Liver (tissue), 8 donors: ENCODE measurements at regions not wholly inside any gene's neighbourhood (a gene's known extent, or its start where the extent isn't known, plus 50 kb on each side); places are given as distances from the start of the nearest gene placed in this dataset.

Experiments used
- DNase-seq: peaks from one replicate; pipeline ENCODE4 v3.0.0-alpha.2; 2017; ENCODE audit warnings: low spot score
- H3K27ac ChIP-seq, 2 donors: one replicate each; pipeline ENCODE4 v1.7.0; 2013; ENCODE audit warnings: inconsistent platforms in 2 of 2, low read length in 2 of 2, control low read depth in 1 of 2, low read depth in 1 of 2, mild to moderate bottlenecking in 1 of 2
- H3K27me3 ChIP-seq, 4 donors: one replicate each; pipeline versions ENCODE4 v1.6.1 to v1.7.0; 2013; ENCODE audit warnings: low read length in 3 of 4, inconsistent platforms in 1 of 4, mild to moderate bottlenecking in 1 of 4, moderate library complexity in 1 of 4; ENCODE audit not compliant: control insufficient read depth in 4 of 4, insufficient read depth in 4 of 4
- H3K36me3 ChIP-seq, 4 donors: one replicate each; pipeline versions ENCODE4 v1.6.1 to v1.7.0; 2013; ENCODE audit warnings: low read length in 3 of 4, mild to moderate bottlenecking in 3 of 4, low read depth in 1 of 4, moderate library complexity in 1 of 4; ENCODE audit not compliant: control insufficient read depth in 4 of 4, insufficient read depth in 3 of 4
- H3K4me1 ChIP-seq, 4 donors: one replicate each; pipeline versions ENCODE4 v1.6.1 to v1.7.0; 2013; ENCODE audit warnings: low read length in 3 of 4, mild to moderate bottlenecking in 3 of 4, moderate library complexity in 1 of 4; ENCODE audit not compliant: control insufficient read depth in 4 of 4, insufficient read depth in 4 of 4
- H3K4me3 ChIP-seq, 3 donors: one replicate each; pipeline versions ENCODE4 v1.6.1 to v1.7.0; 2013; ENCODE audit warnings: low read length in 3 of 3, control low read depth in 1 of 3, low read depth in 1 of 3, mild to moderate bottlenecking in 1 of 3
- H3K9ac ChIP-seq, 2 donors: one replicate each; pipeline ENCODE4 v1.7.0; 2013; ENCODE audit warnings: low read length in 2 of 2, mild to moderate bottlenecking in 2 of 2, moderate library complexity in 2 of 2, control low read depth in 1 of 2, low read depth in 1 of 2
- H3K9me3 ChIP-seq, 4 donors: one replicate each; pipeline versions ENCODE4 v1.6.1 to v1.7.0; 2013; ENCODE audit warnings: low read length in 3 of 4; ENCODE audit not compliant: control insufficient read depth in 4 of 4
- EGR1 ChIP-seq, 2 donors: IDR thresholded peaks; 2 replicates each; pipeline ENCODE4 v1.6.1; 2016 to 2018; ENCODE audit warnings: antibody characterized with exemption in 2 of 2, low read depth in 2 of 2
- FOXA1 ChIP-seq: IDR thresholded peaks from 2 replicates; pipeline ENCODE4 v1.6.1; 2016; ENCODE audit warnings: antibody characterized with exemption
- FOXA2 ChIP-seq: IDR thresholded peaks from 2 replicates; pipeline ENCODE4 v1.6.1; 2016; ENCODE audit warnings: antibody characterized with exemption
- GABPA ChIP-seq, 2 donors: IDR thresholded peaks in 1 of 2; conservative IDR thresholded peaks in 1 of 2; 2 replicates each; pipeline ENCODE4 v1.6.1; 2016; ENCODE audit warnings: antibody characterized with exemption in 2 of 2, mild to moderate bottlenecking in 1 of 2, moderate library complexity in 1 of 2
- HNF4A ChIP-seq, 2 donors: conservative IDR thresholded peaks; 2 replicates each; pipeline ENCODE4 v1.6.1; 2016; ENCODE audit warnings: antibody characterized with exemption in 2 of 2, mild to moderate bottlenecking in 2 of 2
- HNF4G ChIP-seq: IDR thresholded peaks from 2 replicates; pipeline ENCODE4 v1.6.1; 2016; ENCODE audit warnings: antibody characterized with exemption
- JUND ChIP-seq, 2 donors: IDR thresholded peaks; 2 replicates each; pipeline ENCODE4 v1.6.1; 2016; ENCODE audit warnings: antibody characterized with exemption in 2 of 2
- NR2F2 ChIP-seq: IDR thresholded peaks from 2 replicates; pipeline ENCODE4 v1.6.1; 2016; ENCODE audit warnings: antibody characterized with exemption
- RAD21 ChIP-seq, 2 donors: IDR thresholded peaks; 2 replicates each; pipeline ENCODE4 v1.6.1; 2016; ENCODE audit warnings: antibody characterized with exemption in 2 of 2, mild to moderate bottlenecking in 2 of 2
- RXRA ChIP-seq, 2 donors: IDR thresholded peaks; 2 replicates each; pipeline ENCODE4 v1.6.1; 2017 to 2018; ENCODE audit warnings: antibody characterized with exemption in 2 of 2, mild to moderate bottlenecking in 1 of 2
- SP1 ChIP-seq: IDR thresholded peaks from 2 replicates; pipeline ENCODE4 v1.6.1; 2018; ENCODE audit warnings: antibody characterized with exemption, mild to moderate bottlenecking
- TAF1 ChIP-seq: conservative IDR thresholded peaks from 2 replicates; pipeline ENCODE4 v1.6.1; 2016; ENCODE audit warnings: antibody characterized with exemption, mild to moderate bottlenecking
- YY1 ChIP-seq: IDR thresholded peaks from 2 replicates; pipeline ENCODE4 v1.6.1; 2016; ENCODE audit warnings: antibody characterized with exemption, mild to moderate bottlenecking
- WGBS: extraction: QIAGEN DNeasy Blood & Tissue Kit; methylation state at CpG from one replicate; pipeline ENCODE4 v1.1.7; 2013; 5-methylcytosine and 5-hydroxymethylcytosine counted together
- TF ChIP-seq, protein P1 (sequence below): fragments of 150-350 bp; IDR thresholded peaks from 2 replicates; pipeline ENCODE4 v1.5.1; 2017; ENCODE audit warnings: improper control_type of control experiment, low read depth, low read length; ENCODE audit not compliant: missing input control
- TF ChIP-seq, protein P2 (sequence below): IDR thresholded peaks from 2 replicates; pipeline ENCODE4 v1.6.1; 2016; ENCODE audit warnings: antibody characterized with exemption
- TF ChIP-seq, protein P3 (sequence below): IDR thresholded peaks from 2 replicates; pipeline ENCODE4 v1.6.1; 2016; ENCODE audit warnings: antibody characterized with exemption
- TF ChIP-seq, protein P4 (sequence below): IDR thresholded peaks from 2 replicates; pipeline ENCODE4 v1.6.1; 2016; ENCODE audit warnings: antibody characterized with exemption, mild to moderate bottlenecking
- donor health status: healthy.
- donor health status: healthy.
- donor health status: healthy.
- donor health status: healthy.
- donor health status: healthy.

DNA sequence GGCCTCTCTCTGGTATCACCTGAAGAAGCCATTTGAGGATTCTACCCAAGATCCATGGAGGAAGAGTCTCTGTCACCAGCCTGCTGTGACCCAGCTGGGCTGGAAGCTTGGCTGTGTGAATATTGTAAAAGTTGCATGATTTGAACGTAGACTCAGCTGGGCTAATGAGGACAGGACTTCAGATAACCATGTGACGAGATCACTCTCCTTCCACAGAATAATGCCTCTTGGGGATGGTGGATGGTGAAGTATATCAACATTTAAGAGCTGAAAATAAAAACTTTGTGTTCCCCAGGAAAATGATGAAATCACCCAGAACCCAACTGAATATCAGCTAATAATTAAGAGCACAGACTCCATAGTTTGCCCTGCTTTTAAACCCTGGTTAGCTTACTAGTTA lies 427.9 kb downstream of the CD83 start (continued):
- TF ChIP-seq YY1 (no peak), HNF4G (no peak), RXRA (IDR thresholded peaks at IDR 0.05) (no peak), FOXA2 (no peak), JUND (IDR thresholded peaks at IDR 0.05) (no peak), GABPA (IDR thresholded peaks at IDR 0.05 in 1 of 2, conservative IDR thresholded peaks at IDR 0.05 in 1 of 2) (no peak)
- TF ChIP-seq, protein P1, sequence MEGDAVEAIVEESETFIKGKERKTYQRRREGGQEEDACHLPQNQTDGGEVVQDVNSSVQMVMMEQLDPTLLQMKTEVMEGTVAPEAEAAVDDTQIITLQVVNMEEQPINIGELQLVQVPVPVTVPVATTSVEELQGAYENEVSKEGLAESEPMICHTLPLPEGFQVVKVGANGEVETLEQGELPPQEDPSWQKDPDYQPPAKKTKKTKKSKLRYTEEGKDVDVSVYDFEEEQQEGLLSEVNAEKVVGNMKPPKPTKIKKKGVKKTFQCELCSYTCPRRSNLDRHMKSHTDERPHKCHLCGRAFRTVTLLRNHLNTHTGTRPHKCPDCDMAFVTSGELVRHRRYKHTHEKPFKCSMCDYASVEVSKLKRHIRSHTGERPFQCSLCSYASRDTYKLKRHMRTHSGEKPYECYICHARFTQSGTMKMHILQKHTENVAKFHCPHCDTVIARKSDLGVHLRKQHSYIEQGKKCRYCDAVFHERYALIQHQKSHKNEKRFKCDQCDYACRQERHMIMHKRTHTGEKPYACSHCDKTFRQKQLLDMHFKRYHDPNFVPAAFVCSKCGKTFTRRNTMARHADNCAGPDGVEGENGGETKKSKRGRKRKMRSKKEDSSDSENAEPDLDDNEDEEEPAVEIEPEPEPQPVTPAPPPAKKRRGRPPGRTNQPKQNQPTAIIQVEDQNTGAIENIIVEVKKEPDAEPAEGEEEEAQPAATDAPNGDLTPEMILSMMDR, result no peak

DNA sequence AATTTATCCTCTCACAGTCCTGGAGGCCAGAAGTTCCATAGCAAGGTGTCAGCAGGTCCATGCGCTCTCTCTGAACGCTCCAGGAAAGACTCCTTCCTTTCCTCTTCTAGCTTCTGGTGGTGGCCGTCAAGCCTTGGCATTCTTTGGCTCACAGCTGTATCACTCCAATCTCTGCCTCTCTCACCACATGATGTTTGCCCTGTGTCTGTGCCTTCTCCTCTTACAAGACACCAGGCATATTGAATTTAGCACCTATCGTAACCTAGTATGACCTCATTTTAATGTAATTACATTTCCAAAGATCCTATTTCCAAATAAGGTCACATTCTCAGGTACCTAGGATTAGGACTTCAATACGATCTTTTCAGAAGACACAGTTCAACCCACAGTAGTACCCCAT lies 428.5 kb downstream of the CD83 start:
- no peak overlapping the region for H3K4me3 ChIP-seq
- H3K27me3 ChIP-seq, result no peaks in the 10 kb centered on the region
- H3K4me1 ChIP-seq, result no peaks in the 10 kb centered on the region
- DNase-seq, result no peak
- no peaks in the 10 kb centered on the region for H3K36me3 ChIP-seq
- H3K9ac ChIP-seq, result no peak overlapping the region
- no peak for TF ChIP-seq FOXA2
- TF ChIP-seq RAD21 (IDR thresholded peaks at IDR 0.05), result no peak
- TF ChIP-seq TAF1, result no peak
- TF ChIP-seq, protein P2, sequence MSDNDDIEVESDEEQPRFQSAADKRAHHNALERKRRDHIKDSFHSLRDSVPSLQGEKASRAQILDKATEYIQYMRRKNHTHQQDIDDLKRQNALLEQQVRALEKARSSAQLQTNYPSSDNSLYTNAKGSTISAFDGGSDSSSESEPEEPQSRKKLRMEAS, result no peak
- TF ChIP-seq, protein P3, sequence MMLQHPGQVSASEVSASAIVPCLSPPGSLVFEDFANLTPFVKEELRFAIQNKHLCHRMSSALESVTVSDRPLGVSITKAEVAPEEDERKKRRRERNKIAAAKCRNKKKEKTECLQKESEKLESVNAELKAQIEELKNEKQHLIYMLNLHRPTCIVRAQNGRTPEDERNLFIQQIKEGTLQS, result no peak
- no peak for TF ChIP-seq NR2F2
- no peak for TF ChIP-seq HNF4A (conservative IDR thresholded peaks at IDR 0.05)
- TF ChIP-seq YY1, result no peak
- TF ChIP-seq GABPA (IDR thresholded peaks at IDR 0.05 in 1 of 2, conservative IDR thresholded peaks at IDR 0.05 in 1 of 2), result no peak
- TF ChIP-seq, protein P1, result no peak
- no peak for TF ChIP-seq SP1
- no peak for TF ChIP-seq FOXA1
- TF ChIP-seq HNF4G, result no peak
- no peak for TF ChIP-seq EGR1 (IDR thresholded peaks at IDR 0.05; ENCODE audit: low read depth in 2 of 2)
- H3K9me3 ChIP-seq, result no peaks in the 10 kb centered on the region
- no peak overlapping the region for H3K27ac ChIP-seq
- WGBS, result 96% methylated on average over 5 of the region's 5 CpGs

DNA sequence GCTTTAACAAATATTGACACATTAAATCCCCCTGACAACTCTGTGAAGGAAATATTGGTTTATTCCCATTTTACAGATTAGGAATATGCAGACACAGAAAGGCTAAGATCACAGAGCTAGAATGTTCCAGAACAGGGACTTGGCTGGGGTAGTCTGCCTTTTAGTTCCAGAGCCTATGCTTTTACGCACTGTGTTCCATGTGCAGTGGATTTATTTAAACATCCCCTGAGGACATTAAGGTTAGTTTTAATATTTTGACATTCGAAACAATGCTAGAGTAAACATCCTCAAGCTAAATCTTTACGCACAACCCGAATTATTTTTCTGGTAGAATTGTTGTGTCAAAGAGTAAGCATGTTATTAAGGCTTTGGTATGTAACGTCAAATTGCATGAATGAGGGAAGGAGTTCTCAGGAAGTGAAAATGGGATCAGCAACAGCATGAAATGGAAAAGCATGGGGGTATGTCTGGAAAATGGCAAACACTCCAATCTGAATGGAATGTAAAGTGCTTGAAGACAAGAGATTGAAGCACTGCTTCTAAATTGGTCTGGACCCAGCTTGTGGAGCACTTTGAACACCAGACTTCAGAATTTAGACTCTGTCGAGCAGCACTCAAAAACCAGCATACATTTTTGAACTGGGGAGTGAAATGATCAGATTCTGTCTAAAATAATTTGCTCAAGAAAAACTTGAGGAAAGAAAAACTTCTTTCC lies 429.9 kb downstream of the CD83 start:
- H3K4me3 ChIP-seq, result no peak overlapping the region
- H3K4me1 ChIP-seq, result no peaks in the 10 kb centered on the region
- no peak for TF ChIP-seq FOXA1
- TF ChIP-seq, protein P4, sequence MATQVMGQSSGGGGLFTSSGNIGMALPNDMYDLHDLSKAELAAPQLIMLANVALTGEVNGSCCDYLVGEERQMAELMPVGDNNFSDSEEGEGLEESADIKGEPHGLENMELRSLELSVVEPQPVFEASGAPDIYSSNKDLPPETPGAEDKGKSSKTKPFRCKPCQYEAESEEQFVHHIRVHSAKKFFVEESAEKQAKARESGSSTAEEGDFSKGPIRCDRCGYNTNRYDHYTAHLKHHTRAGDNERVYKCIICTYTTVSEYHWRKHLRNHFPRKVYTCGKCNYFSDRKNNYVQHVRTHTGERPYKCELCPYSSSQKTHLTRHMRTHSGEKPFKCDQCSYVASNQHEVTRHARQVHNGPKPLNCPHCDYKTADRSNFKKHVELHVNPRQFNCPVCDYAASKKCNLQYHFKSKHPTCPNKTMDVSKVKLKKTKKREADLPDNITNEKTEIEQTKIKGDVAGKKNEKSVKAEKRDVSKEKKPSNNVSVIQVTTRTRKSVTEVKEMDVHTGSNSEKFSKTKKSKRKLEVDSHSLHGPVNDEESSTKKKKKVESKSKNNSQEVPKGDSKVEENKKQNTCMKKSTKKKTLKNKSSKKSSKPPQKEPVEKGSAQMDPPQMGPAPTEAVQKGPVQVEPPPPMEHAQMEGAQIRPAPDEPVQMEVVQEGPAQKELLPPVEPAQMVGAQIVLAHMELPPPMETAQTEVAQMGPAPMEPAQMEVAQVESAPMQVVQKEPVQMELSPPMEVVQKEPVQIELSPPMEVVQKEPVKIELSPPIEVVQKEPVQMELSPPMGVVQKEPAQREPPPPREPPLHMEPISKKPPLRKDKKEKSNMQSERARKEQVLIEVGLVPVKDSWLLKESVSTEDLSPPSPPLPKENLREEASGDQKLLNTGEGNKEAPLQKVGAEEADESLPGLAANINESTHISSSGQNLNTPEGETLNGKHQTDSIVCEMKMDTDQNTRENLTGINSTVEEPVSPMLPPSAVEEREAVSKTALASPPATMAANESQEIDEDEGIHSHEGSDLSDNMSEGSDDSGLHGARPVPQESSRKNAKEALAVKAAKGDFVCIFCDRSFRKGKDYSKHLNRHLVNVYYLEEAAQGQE, result no peak
- H3K27me3 ChIP-seq, result no peaks in the 10 kb centered on the region
- H3K36me3 ChIP-seq, result no peaks in the 10 kb centered on the region
- H3K9me3 ChIP-seq, result no peaks in the 10 kb centered on the region
- no peak for DNase-seq
- 94% methylated on average over 6 of the region's 6 CpGs for WGBS
- H3K9ac ChIP-seq, result no peak overlapping the region
- no peak overlapping the region for H3K27ac ChIP-seq
